ENCODE measurements at regions not wholly inside any gene's neighbourhood (a gene's known extent, or its start where the extent isn't known, plus 50 kb on each side); places are given as distances from the start of the nearest gene placed in this dataset.

DNA sequence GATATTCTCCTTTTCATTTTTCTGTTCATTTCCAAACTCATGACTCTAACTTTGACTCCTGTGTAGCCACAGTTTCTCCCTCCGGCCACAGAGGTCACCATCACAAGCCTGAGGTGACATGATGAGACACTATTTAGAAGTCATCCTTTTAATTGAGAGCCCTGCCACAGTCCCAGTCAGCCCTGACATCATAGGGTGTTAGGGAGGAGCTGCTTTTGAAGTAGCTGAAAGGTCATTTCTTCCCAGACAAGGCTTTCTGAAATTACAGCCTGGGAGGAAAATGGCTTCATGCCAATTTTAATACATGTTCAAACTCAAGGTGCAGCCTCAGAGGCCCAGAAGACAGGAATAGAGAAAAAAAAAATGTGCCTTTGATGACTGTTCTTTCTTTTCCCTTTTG lies 532.8 kb upstream of the TGFBR2 start:
- TF ChIP-seq, protein P1, sequence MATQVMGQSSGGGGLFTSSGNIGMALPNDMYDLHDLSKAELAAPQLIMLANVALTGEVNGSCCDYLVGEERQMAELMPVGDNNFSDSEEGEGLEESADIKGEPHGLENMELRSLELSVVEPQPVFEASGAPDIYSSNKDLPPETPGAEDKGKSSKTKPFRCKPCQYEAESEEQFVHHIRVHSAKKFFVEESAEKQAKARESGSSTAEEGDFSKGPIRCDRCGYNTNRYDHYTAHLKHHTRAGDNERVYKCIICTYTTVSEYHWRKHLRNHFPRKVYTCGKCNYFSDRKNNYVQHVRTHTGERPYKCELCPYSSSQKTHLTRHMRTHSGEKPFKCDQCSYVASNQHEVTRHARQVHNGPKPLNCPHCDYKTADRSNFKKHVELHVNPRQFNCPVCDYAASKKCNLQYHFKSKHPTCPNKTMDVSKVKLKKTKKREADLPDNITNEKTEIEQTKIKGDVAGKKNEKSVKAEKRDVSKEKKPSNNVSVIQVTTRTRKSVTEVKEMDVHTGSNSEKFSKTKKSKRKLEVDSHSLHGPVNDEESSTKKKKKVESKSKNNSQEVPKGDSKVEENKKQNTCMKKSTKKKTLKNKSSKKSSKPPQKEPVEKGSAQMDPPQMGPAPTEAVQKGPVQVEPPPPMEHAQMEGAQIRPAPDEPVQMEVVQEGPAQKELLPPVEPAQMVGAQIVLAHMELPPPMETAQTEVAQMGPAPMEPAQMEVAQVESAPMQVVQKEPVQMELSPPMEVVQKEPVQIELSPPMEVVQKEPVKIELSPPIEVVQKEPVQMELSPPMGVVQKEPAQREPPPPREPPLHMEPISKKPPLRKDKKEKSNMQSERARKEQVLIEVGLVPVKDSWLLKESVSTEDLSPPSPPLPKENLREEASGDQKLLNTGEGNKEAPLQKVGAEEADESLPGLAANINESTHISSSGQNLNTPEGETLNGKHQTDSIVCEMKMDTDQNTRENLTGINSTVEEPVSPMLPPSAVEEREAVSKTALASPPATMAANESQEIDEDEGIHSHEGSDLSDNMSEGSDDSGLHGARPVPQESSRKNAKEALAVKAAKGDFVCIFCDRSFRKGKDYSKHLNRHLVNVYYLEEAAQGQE (IDR thresholded peaks at IDR 0.05; ENCODE audit: borderline replicate concordance) = no peak
- no peak for TF ChIP-seq TAF1 (IDR thresholded peaks at IDR 0.05; ENCODE audit: low read depth)
- no peak for TF ChIP-seq EZH2 (IDR thresholded peaks at IDR 0.05; ENCODE audit: borderline replicate concordance, insufficient read depth, low read length, poor library complexity, severe bottlenecking)
- no peak for TF ChIP-seq MXI1 (conservative IDR thresholded peaks at IDR 0.05; ENCODE audit: poor library complexity, severe bottlenecking)
- no peak for TF ChIP-seq POLR2AphosphoS5 (IDR thresholded peaks at IDR 0.05)
- TF ChIP-seq SMC3 (conservative IDR thresholded peaks at IDR 0.05; ENCODE audit: poor library complexity) = no peak
- TF ChIP-seq, protein P2, sequence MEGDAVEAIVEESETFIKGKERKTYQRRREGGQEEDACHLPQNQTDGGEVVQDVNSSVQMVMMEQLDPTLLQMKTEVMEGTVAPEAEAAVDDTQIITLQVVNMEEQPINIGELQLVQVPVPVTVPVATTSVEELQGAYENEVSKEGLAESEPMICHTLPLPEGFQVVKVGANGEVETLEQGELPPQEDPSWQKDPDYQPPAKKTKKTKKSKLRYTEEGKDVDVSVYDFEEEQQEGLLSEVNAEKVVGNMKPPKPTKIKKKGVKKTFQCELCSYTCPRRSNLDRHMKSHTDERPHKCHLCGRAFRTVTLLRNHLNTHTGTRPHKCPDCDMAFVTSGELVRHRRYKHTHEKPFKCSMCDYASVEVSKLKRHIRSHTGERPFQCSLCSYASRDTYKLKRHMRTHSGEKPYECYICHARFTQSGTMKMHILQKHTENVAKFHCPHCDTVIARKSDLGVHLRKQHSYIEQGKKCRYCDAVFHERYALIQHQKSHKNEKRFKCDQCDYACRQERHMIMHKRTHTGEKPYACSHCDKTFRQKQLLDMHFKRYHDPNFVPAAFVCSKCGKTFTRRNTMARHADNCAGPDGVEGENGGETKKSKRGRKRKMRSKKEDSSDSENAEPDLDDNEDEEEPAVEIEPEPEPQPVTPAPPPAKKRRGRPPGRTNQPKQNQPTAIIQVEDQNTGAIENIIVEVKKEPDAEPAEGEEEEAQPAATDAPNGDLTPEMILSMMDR (IDR thresholded peaks at IDR 0.05; ENCODE audit: poor library complexity, severe bottlenecking) = no peak
- TF ChIP-seq RAD21 (conservative IDR thresholded peaks at IDR 0.05) = no peak
- no peak for TF ChIP-seq EP300 (conservative IDR thresholded peaks at IDR 0.05; ENCODE audit: poor library complexity, severe bottlenecking)

DNA sequence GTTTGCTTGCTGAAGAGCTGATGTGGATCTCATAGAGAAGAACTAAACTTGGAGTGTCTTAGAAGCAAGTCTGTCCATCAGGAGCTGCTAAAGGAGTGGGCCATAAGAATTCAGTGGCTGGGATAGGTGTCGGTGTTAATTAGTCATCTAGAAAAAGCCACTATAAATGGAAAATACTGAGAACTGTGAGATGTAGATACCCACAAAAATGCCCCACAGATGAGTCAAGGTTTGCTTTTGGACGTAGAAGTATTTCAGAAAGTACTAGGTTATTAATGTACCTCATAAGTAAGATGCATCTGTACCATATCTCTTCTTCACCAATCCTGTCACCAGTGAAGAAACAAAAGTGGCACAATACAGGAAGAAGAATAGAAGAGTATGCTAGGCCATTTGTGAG lies 530.9 kb upstream of the TGFBR2 start:
- Histone ChIP-seq H3K9me3 (ENCODE audit: low read length) (no peaks in the 10 kb centered on the region), H3K4me3 (ENCODE audit: low read length) (no peak overlapping the region), H2AFZ (ENCODE audit: low read depth, low read length) (no peak overlapping the region), H3K27ac (ENCODE audit: low read length) (no peak overlapping the region), H3K4me2 (ENCODE audit: low read length) (no peak overlapping the region), H4K20me1 (ENCODE audit: insufficient read depth) (no peaks in the 10 kb centered on the region), H3F3A (ENCODE audit: insufficient read depth, low read length, poor library complexity, severe bottlenecking) (no peaks in the 10 kb centered on the region), H3K9me2 (ENCODE audit: insufficient read depth, low read length) (no peaks in the 10 kb centered on the region), H3K36me3 (ENCODE audit: insufficient read depth, low read length) (no peaks in the 10 kb centered on the region), H3K9ac (ENCODE audit: low read length) (no peak overlapping the region), H3K27me3 (ENCODE audit: insufficient read depth, low read depth, low read length) (no peaks in the 10 kb centered on the region), H3K79me2 (replicated peaks; ENCODE audit: insufficient read depth, low read length) (no peaks in the 10 kb centered on the region)
- TF ChIP-seq, protein P2 (IDR thresholded peaks at IDR 0.05; ENCODE audit: poor library complexity, severe bottlenecking) = no peak
- no peak for TF ChIP-seq POLR2AphosphoS5 (IDR thresholded peaks at IDR 0.05)
- TF ChIP-seq SMC3 (conservative IDR thresholded peaks at IDR 0.05; ENCODE audit: poor library complexity) = no peak
- no peak for TF ChIP-seq TAF1 (IDR thresholded peaks at IDR 0.05; ENCODE audit: low read depth)
- TF ChIP-seq RAD21 (conservative IDR thresholded peaks at IDR 0.05) = no peak
- TF ChIP-seq EP300 (conservative IDR thresholded peaks at IDR 0.05; ENCODE audit: poor library complexity, severe bottlenecking) = no peak
- TF ChIP-seq, protein P1 (IDR thresholded peaks at IDR 0.05; ENCODE audit: borderline replicate concordance) = no peak
- TF ChIP-seq EZH2 (IDR thresholded peaks at IDR 0.05; ENCODE audit: borderline replicate concordance, insufficient read depth, low read length, poor library complexity, severe bottlenecking) = no peak
- no peak for TF ChIP-seq MXI1 (conservative IDR thresholded peaks at IDR 0.05; ENCODE audit: poor library complexity, severe bottlenecking)

More for the DNA sequence above, 532.8 kb upstream of the TGFBR2 start:
- H3K9me2 ChIP-seq (ENCODE audit: insufficient read depth, low read length) = no peaks in the 10 kb centered on the region
- no peak overlapping the region for H3K4me3 ChIP-seq (ENCODE audit: low read length)
- H2AFZ ChIP-seq (ENCODE audit: low read depth, low read length) = no peak overlapping the region
- H3K9ac ChIP-seq (ENCODE audit: low read length) = no peak overlapping the region
- H3K4me2 ChIP-seq (ENCODE audit: low read length) = no peak overlapping the region
- no peaks in the 10 kb centered on the region for H3K27me3 ChIP-seq (ENCODE audit: insufficient read depth, low read depth, low read length)
- H3F3A ChIP-seq (ENCODE audit: insufficient read depth, low read length, poor library complexity, severe bottlenecking) = no peaks in the 10 kb centered on the region
- H3K36me3 ChIP-seq (ENCODE audit: insufficient read depth, low read length) = no peaks in the 10 kb centered on the region
- no peaks in the 10 kb centered on the region for H3K79me2 ChIP-seq (replicated peaks; ENCODE audit: insufficient read depth, low read length)
- H3K9me3 ChIP-seq (ENCODE audit: low read length) = no peaks in the 10 kb centered on the region
- H3K27ac ChIP-seq (ENCODE audit: low read length) = no peak overlapping the region
- H4K20me1 ChIP-seq (ENCODE audit: insufficient read depth) = no peaks in the 10 kb centered on the region

Measured in neural cell (in vitro differentiated cells).